IMR-90 (cell line): ENCODE measurements at regions not wholly inside any gene's neighbourhood (a gene's known extent, or its start where the extent isn't known, plus 50 kb on each side); places are given as distances from the start of the nearest gene placed in this dataset.

ENCODE experiments used
- ATAC-seq: fragments of 200-7000 bp; cut with Tn5 transposase; 2 replicates; pipeline ENCODE4 v1.9.1; 2020; ENCODE audit warnings: low read depth, mild to moderate bottlenecking, moderate library complexity
- BruUV-seq: library from RNA; stranded (reverse); fragments of 400-500 nt; replicated peaks from 2 replicates; lab custom pipeline; 2021; lab: Mats Ljungman, UMichigan
- CTCF ChIA-PET: fragments of 300-600 bp; formaldehyde crosslinking; extraction: SDS; loops from one replicate; lab custom pipeline; 2021; ENCODE audit warnings: antibody characterized with exemption; lab: Yijun Ruan, JAX
- POLR2A ChIA-PET: fragments of 300-600 bp; sonication (Branson Sonifier 250); formaldehyde crosslinking; loops from one replicate; lab custom pipeline; 2022; ENCODE audit warnings: antibody characterized with exemption; ENCODE audit not compliant: unreplicated experiment; lab: Charles Lee
- DNase-seq: peaks from one replicate; pipeline ENCODE4 v3.0.0; 2013
- H2AFZ ChIP-seq: replicated peaks from 2 replicates; pipeline ENCODE3; 2013; ENCODE audit warnings: low read length, mild to moderate bottlenecking; ENCODE audit not compliant: poor library complexity
- H2AK5ac ChIP-seq: 2 replicates; pipeline ENCODE4 v1.6.1; 2013; ENCODE audit warnings: low read depth, low read length, inconsistent platforms
- H2AK9ac ChIP-seq: replicated peaks from 2 replicates; pipeline ENCODE3; 2013; ENCODE audit warnings: mild to moderate bottlenecking, low read depth, low read length, moderate library complexity; ENCODE audit not compliant: poor library complexity
- H2BK120ac ChIP-seq: 2 replicates; pipeline ENCODE4 v1.6.1; 2013; ENCODE audit warnings: low read depth, low read length, inconsistent platforms
- H2BK15ac ChIP-seq: 3 replicates; pipeline ENCODE4 v1.6.1; 2013; ENCODE audit warnings: low read depth, low read length, inconsistent platforms
- H2BK20ac ChIP-seq: 2 replicates; pipeline ENCODE4 v1.6.1; 2013; ENCODE audit warnings: low read depth, mild to moderate bottlenecking, inconsistent platforms, low read length, moderate library complexity
- H2BK5ac ChIP-seq: 2 replicates; pipeline ENCODE4 v1.6.1; 2013; ENCODE audit warnings: mild to moderate bottlenecking, low read depth, low read length, inconsistent platforms; ENCODE audit not compliant: poor library complexity, severe bottlenecking
- H3K14ac ChIP-seq: replicated peaks from 2 replicates; pipeline ENCODE4 v1.6.1; 2013; ENCODE audit warnings: low read depth, low read length, inconsistent platforms
- H3K18ac ChIP-seq: 2 replicates; pipeline ENCODE4 v1.6.1; 2013; ENCODE audit warnings: low read depth, low read length, control low read depth
- H3K23ac ChIP-seq: 2 replicates; pipeline ENCODE4 v1.6.1; 2013; ENCODE audit warnings: low read depth, low read length, inconsistent platforms
- H3K27ac ChIP-seq: 2 replicates; pipeline ENCODE4 v1.5.1; 2013; ENCODE audit warnings: mild to moderate bottlenecking, control low read depth, low read length; ENCODE audit not compliant: insufficient read depth
- H3K27me3 ChIP-seq: 2 replicates; pipeline ENCODE4 v1.6.1; 2013; ENCODE audit warnings: low read length; ENCODE audit not compliant: control insufficient read depth, insufficient read depth
- H3K36me3 ChIP-seq: 2 replicates; pipeline ENCODE4 v1.6.1; 2013; ENCODE audit warnings: low read length, mixed read lengths; ENCODE audit not compliant: control insufficient read depth, insufficient read depth
- H3K4ac ChIP-seq: 2 replicates; pipeline ENCODE4 v1.6.1; 2013; ENCODE audit warnings: low read depth, low read length, inconsistent platforms
- H3K4me1 ChIP-seq: 2 replicates; pipeline ENCODE4 v1.6.1; 2013; ENCODE audit warnings: low read length, mixed read lengths; ENCODE audit not compliant: control insufficient read depth, insufficient read depth
- H3K4me2 ChIP-seq: 2 replicates; pipeline ENCODE4 v1.6.1; 2013; ENCODE audit warnings: low read depth, mild to moderate bottlenecking, control low read depth, low read length, moderate library complexity
- H3K4me3 ChIP-seq: 2 replicates; pipeline ENCODE4 v1.5.1; 2013; ENCODE audit warnings: low read depth, mild to moderate bottlenecking, control low read depth, low read length, moderate library complexity; ENCODE audit not compliant: insufficient read depth
- H3K56ac ChIP-seq: 2 replicates; pipeline ENCODE4 v1.6.1; 2013; ENCODE audit warnings: low read length, inconsistent platforms; ENCODE audit not compliant: insufficient read depth; ENCODE audit errors: extremely low read depth
- H3K79me1 ChIP-seq, 2 experiments: 2 replicates each; pipeline ENCODE4 v1.6.1; 2013; ENCODE audit warnings: low read length in 2 of 2, inconsistent platforms in 1 of 2, low read depth in 1 of 2
- H3K9ac ChIP-seq: 2 replicates; pipeline ENCODE4 v1.6.1; 2013; ENCODE audit warnings: low read depth, low read length, control low read depth
- H3K9me1 ChIP-seq: 2 replicates; pipeline ENCODE4 v1.6.1; 2013; ENCODE audit warnings: low read length, inconsistent platforms; ENCODE audit not compliant: insufficient read depth
- H3K9me3 ChIP-seq: 2 replicates; pipeline ENCODE4 v1.6.1; 2013; ENCODE audit warnings: low read length; ENCODE audit not compliant: control insufficient read depth, insufficient read depth
- H4K20me1 ChIP-seq: 2 replicates; pipeline ENCODE4 v1.6.1; 2013; ENCODE audit warnings: low read length, inconsistent platforms; ENCODE audit not compliant: insufficient read depth
- H4K5ac ChIP-seq: 2 replicates; pipeline ENCODE4 v1.6.1; 2013; ENCODE audit warnings: mild to moderate bottlenecking, low read depth, low read length, control low read depth
- H4K8ac ChIP-seq, 2 experiments: 2 replicates each; pipeline ENCODE4 v1.6.1; 2013; ENCODE audit warnings: low read depth in 2 of 2, low read length in 2 of 2, control low read depth in 1 of 2, inconsistent platforms in 1 of 2
- H4K91ac ChIP-seq: 2 replicates; pipeline ENCODE4 v1.6.1; 2013; ENCODE audit warnings: low read depth, low read length, inconsistent platforms; ENCODE audit not compliant: insufficient read depth
- BHLHE40 ChIP-seq: fragments of 150-350 bp; IDR thresholded peaks from 2 replicates; pipeline ENCODE4 v1.6.1; 2016; ENCODE audit warnings: mild to moderate bottlenecking, low read depth, low read length
- CEBPB ChIP-seq: IDR thresholded peaks from 2 replicates; pipeline ENCODE4 v1.6.1; 2012; ENCODE audit warnings: low read depth, low read length, improper control_type of control experiment
- CHD1 ChIP-seq: IDR thresholded peaks from 2 replicates; pipeline ENCODE4 v1.6.1; 2012; ENCODE audit warnings: low read depth, low read length, improper control_type of control experiment
- CTCF ChIP-seq: conservative IDR thresholded peaks from 2 replicates; pipeline ENCODE4 v1.5.1; 2012; ENCODE audit warnings: mild to moderate bottlenecking, low read depth, low read length, improper control_type of control experiment
- ELK1 ChIP-seq: fragments of 150-350 bp; IDR thresholded peaks from 2 replicates; pipeline ENCODE4 v1.6.1; 2016; ENCODE audit warnings: low read depth, mild to moderate bottlenecking, low read length, moderate library complexity, borderline replicate concordance
- FOS ChIP-seq: fragments of 150-350 bp; IDR thresholded peaks from 2 replicates; pipeline ENCODE4 v1.6.1; 2016; ENCODE audit warnings: low read depth, low read length
- MAFK ChIP-seq: IDR thresholded peaks from 2 replicates; pipeline ENCODE4 v1.6.1; 2012; ENCODE audit warnings: low read depth, low read length, improper control_type of control experiment
- MAZ ChIP-seq: IDR thresholded peaks from 2 replicates; pipeline ENCODE4 v1.6.1; 2012; ENCODE audit warnings: low read depth, mild to moderate bottlenecking, low read length, improper control_type of control experiment, moderate library complexity, borderline replicate concordance
- MXI1 ChIP-seq: IDR thresholded peaks from 2 replicates; pipeline ENCODE4 v1.6.1; 2012; ENCODE audit warnings: low read depth, mild to moderate bottlenecking, low read length, moderate library complexity, borderline replicate concordance
- NFE2L2 ChIP-seq: fragments of 150-350 bp; IDR thresholded peaks from 2 replicates; pipeline ENCODE4 v1.6.1; 2016; ENCODE audit warnings: low read depth, mild to moderate bottlenecking, low read length
- RAD21 ChIP-seq: IDR thresholded peaks from 2 replicates; pipeline ENCODE4 v1.6.1; 2012; ENCODE audit warnings: low read length, improper control_type of control experiment
- RCOR1 ChIP-seq: IDR thresholded peaks from 2 replicates; pipeline ENCODE4 v1.6.1; 2012; ENCODE audit warnings: mild to moderate bottlenecking, low read length, improper control_type of control experiment; ENCODE audit not compliant: insufficient replicate concordance
- SMC3 ChIP-seq: fragments of 150-350 bp; IDR thresholded peaks from 2 replicates; pipeline ENCODE4 v1.6.1; 2016; ENCODE audit warnings: low read depth, mild to moderate bottlenecking, antibody characterized with exemption, low read length, moderate library complexity
- dilution Hi-C: fragments of 300-500 bp; cut with HindIII; formaldehyde crosslinking; loops from one replicate; pipeline ENCODE4 v1.14.3; 2018; ENCODE audit warnings: low sequenced_read_pairs; ENCODE audit not compliant: unreplicated experiment
- in situ Hi-C: fragments of 300-500 bp; cut with MboI; formaldehyde crosslinking; loops from 3 replicates; pipeline ENCODE4 v1.14.3; 2019; ENCODE audit warnings: low sequenced_read_pairs, inconsistent platforms, mixed read lengths
- intact Hi-C: fragments of 100-400 bp; cut with micrococcal nuclease; formaldehyde crosslinking; loops from 2 replicates; pipeline ENCODE4 v1.10.0; 2022

GRCh38 chr10:54983255-54983654, 182.2 kb upstream of the PCDH15 start:
- Histone ChIP-seq H2BK120ac (no peak overlapping the region), H3K36me3 (no peaks in the 10 kb centered on the region), H2AK9ac (no peak overlapping the region), H3K27me3 (no peaks in the 10 kb centered on the region), H3K79me1 (no peaks in the 10 kb centered on the region), H3K4ac (no peak overlapping the region), H4K91ac (no peak overlapping the region), H3K23ac (no peak overlapping the region), H4K5ac (no peak overlapping the region), H4K20me1 (no peaks in the 10 kb centered on the region), H3K56ac (no peak overlapping the region), H3K4me2 (no peak overlapping the region), H3K4me1 (no peaks in the 10 kb centered on the region), H3K27ac (no peak overlapping the region), H2AK5ac (no peak overlapping the region), H3K14ac (no peak overlapping the region), H3K18ac (no peak overlapping the region), H3K9me1 (no peaks in the 10 kb centered on the region), H3K4me3 (no peak overlapping the region), H3K9ac (no peak overlapping the region), H3K9me3 (no peaks in the 10 kb centered on the region), H4K8ac (no peak overlapping the region), H2BK5ac (no peak overlapping the region), H2AFZ (no peak overlapping the region), H2BK15ac (no peak overlapping the region), H2BK20ac (no peak overlapping the region)
- ChIA-PET POLR2A (no interaction called here), CTCF (no interaction called here)
- dilution Hi-C loops (no loop called here), intact Hi-C loops (no loop called here), in situ Hi-C loops (no loop called here)
- ATAC-seq, result no peak
- TF ChIP-seq MAFK (no peak), MXI1 (no peak), CEBPB (no peak), SMC3 (no peak), RAD21 (no peak), ELK1 (no peak), FOS (no peak), BHLHE40 (no peak), NFE2L2 (no peak), CHD1 (no peak), CTCF (no peak), RCOR1 (no peak), MAZ (no peak)
- no TSS peak for BruUV-seq
- DNase-seq, result no peak
